SH-SY5Y (cell line): ENCODE measurements at regions not wholly inside any gene's neighbourhood (a gene's known extent, or its start where the extent isn't known, plus 50 kb on each side); places are given as distances from the start of the nearest gene placed in this dataset.

Experiments used
- GATA2 ChIP-seq: IDR thresholded peaks from 2 replicates; pipeline ENCODE4 v1.6.1; 2011; ENCODE audit warnings: mild to moderate bottlenecking, low read depth, low read length
- GATA3 ChIP-seq: IDR thresholded peaks from 2 replicates; pipeline ENCODE4 v1.6.1; 2011; ENCODE audit warnings: low read depth, mild to moderate bottlenecking, low read length, moderate library complexity

DNA sequence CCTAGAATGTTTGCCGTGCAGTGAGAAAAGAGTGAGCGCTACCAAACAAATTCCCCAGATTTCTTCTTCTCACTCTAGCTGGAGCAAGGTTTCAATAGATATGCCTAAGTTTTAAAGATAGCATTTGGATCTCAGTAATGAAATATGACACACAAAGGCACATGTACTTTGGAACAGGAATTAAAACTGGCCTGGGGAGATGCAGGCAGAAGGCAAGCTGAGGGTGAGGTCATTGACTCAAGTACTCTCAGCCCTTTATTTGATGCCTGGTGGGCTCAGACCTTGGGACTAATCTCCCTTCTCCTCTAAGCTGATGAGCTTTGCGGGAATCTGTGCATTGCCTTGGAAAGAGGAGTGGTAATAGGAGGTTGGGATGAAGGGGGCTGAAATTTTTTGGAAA lies 323.3 kb upstream of the SLC30A5 start:
- TF ChIP-seq GATA2: no peak
- TF ChIP-seq GATA3: no peak

DNA sequence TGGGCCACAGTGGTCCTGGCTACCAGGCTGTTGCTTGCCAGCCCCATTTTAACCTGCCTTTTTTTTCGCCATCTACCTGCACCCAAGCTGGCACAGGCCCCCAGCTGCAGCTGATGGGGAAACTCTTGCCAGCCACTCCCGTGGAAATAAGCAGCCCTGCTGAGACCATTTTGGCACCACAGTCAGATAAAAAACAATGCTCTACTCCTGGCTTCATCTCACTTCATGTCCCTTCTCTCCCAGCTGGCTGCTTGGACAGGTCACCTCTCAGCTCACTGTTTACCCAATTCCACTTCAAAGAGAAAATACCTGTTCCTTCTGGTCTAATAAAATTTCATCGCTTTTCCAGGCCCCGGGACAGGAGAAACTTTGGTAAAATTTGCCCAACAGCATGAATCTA lies 322.6 kb upstream of the SLC30A5 start:
- TF ChIP-seq GATA2 (no peak), GATA3 (no peak)

DNA sequence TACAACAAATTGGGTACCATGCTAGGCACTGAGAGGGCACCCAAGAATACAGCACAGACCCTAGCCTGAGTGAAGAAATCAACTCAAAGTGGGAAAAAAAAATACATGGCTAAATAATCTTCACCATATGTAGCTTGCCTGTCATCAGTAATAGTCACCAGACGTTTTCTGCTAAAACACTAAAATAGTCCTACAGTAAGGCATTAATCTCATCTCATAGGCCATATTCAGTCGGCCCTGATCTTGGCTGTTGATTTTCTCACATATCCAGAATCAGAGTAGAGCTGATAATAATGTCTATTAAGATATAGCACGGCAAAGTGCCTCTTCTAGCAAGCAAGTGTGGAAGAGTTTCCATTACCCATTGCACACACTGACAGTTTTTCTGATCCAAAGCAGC lies 322.1 kb upstream of the SLC30A5 start:
- TF ChIP-seq GATA3 (no peak), GATA2 (no peak)

DNA sequence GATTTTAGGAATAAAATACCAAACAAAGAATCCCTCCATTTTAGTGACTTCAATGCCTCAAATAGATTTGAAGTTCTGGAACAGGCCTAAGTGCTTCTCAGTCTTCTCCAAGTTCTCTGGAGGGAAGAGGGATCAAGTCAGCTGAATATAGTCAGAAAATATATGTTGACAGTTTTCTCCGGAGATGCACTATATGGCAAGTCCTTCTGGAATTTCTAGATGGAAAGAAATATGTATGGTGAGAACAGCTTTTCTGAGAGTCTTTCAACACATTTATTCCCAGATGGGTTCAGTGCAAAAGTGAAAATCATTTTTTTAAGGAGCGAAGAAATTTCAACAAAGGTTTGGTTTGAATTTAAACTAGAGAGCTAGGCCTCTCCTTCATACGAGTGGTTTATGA lies 317.4 kb upstream of the SLC30A5 start:
- no peak for TF ChIP-seq GATA2
- no peak for TF ChIP-seq GATA3

DNA sequence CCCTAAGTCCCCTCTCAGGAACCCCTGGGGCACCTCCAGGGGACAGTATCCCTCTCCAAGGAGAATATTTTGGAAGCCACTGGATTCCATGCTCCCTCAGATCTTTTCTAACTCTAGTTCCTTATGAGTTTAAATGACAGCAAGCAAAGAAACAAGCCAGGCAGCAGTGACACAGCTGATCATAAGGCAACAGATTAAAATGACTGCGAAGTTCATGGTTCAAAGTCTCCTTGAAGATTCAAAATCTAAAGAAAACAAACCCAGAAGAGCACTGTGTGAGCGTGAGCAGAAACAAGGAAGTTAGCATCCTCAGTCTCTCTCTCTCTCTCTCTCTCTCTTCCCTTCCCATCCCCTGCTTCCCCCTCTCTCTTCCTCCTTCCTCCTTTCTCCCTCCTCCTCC lies 316.7 kb upstream of the SLC30A5 start:
- TF ChIP-seq GATA2 (no peak), GATA3 (no peak)

DNA sequence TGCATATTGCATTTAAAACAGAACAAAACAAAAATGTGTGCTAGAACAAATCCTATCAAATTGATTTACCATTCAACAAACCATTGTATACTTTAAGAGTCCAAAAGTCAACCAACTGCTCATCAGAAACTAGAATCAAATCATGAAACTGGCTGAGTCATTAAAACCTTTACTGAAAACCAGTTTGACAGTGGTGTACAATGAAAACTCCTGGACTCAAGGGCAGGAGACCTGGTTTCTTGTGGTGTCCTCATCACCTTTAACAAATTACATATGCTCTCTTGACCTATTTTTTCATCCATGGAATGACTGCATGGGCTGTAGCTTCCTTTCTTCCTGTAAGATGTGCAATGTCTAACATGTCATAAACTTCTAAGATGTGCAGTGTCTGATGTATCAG lies 315.3 kb upstream of the SLC30A5 start:
- TF ChIP-seq GATA3 (no peak), GATA2 (no peak)

DNA sequence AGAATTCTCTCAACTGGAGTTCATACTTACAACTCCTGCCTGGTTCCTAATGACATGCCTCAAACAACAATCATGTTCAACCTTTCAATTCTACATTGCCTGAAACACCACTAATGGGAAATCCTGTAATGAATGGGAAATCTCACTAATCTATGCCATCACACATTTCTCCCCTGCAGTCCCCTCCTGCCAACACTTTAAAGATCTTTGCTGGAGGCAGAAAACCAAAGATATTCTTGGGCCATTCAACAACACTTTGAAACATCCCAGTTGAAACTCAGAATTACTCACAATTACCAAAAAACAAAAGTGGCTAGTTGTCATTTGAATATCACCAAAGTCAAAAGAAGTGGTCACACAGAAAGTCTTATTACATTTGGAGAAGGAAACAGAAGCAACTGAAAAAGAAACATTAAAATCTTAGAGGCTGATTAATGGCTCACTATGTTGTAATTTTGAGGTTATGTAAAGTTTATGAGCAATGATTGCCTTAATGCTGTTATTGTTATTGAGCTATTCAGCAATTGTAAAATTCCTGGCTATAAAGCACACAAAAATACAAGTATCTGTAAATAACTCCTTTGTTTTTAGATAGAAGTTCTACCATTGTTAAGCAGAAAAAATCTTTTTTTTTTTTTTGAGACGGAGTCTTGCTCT lies 313.4 kb upstream of the SLC30A5 start:
- no peak for TF ChIP-seq GATA2

DNA sequence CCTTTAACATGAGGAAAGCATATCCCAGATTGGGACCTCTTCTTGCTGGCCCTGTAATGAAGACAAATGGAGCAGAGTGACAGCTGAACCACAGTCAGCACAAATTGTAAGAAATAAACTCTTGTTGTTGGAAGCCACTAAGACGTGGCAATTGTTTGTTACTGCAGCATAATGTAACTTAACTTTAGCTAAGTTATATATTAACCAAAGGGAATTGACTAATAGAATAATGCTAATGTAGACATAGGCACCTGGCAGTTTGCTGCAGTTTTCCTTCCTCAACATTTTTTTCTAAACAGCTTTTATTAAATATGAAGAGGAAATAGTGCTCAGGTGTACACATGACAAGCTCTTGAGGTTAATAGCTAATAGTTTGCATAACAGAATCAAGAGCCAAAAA lies 300.7 kb upstream of the SLC30A5 start:
- TF ChIP-seq GATA2 (no peak), GATA3 (no peak)

DNA sequence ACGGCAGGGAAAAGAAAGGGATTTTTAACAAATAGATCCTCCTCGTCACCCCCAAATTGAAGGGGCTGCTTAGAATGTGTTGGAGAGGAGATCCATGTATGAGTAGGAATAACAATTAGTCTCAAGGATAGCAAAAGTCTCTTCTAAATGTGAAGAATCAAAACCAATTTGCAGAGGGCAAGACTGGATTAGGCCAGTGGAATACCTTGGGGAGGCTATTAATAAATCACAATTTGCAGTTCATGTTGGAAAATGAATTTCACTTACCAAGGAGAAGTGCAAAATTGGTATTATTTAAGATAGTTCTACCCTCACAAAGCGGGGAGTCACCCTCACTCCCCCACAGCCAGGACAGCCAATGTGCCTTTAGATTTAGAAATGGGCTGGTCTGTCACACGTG lies 299.8 kb upstream of the SLC30A5 start:
- TF ChIP-seq GATA2 (no peak), GATA3 (no peak)

DNA sequence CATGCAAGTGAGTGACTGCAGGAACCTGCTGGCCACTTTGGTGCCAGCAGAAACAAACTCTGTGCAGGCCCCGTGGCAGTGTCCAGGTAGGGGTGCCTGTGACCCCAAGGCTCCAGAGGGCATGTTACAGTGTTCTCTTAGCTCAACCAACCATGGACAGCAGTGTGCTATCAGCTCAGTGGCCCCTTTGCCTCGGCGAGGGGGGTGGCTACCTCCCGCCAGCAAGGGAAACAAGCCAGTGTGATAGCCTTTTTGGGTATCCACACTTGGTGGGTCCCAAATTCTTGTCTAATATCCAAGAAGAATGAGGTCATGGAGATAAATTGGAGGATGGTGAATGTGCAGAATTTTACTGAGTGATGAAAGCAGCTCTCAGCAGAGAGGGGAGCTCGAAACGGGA lies 298.6 kb upstream of the SLC30A5 start:
- TF ChIP-seq GATA2: no peak
- no peak for TF ChIP-seq GATA3

DNA sequence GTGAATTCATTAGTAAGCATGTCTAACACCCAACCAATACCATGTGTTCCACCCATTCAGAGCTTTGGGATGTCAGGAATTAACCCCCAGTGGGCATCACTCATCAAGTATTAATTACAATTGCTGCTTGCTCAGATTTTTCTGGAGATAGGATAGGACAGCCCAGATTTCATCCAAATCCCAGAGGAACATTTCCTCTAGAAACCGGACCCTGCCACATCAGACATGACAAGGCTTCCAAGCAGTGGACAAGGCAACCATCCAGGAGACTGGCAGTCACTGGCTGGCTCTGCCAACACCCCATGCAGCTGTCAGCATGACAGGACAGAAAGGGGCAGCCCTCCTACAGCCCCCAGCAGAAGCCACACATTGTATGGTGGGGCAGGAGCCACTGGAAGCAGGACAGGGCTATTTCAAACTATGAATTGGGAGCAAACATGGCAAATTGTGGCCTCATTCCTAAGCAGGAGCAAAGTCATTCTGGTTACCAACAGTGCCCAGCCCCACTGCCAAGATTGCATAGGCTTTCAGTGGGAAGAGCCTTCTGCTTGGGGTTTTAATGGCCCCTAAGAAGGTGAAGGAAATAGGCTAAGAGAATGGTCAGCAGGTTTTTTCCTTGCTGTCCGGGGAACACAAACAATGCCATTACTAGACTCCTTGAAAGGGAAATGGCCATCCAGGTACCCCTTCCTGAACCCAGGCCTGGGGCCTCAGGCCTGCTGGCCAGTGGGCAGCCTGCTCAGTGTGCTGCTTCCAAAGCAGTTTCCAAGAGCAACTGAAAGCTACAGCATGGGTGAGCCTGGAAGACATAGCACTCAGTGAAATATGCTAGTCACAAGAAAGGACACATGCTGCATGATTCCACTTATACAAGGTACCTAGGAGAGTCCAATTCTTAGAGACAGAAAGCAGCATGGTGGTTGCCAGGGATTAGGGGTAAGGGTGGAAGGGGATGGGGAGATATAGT lies 294.7 kb upstream of the SLC30A5 start:
- TF ChIP-seq GATA3 (no peak), GATA2 (no peak)

DNA sequence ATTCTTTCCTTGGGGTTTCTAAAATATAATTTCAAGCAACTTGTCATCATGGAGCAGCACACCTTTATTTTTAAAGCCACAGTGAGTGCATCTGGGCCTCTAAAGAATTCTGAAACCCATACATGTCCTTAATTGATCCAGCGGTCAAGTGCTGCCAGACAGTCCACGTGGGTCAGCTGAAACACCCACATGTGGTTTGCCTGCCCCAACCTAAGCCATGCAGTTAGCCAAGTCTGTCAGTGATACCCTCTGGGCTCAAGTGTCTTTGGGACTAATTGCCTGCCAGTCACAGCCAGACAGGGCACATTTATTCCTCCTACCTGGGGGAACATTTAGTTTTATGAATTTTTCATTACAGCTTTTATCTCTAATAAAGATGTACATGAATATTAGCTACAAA lies 291.4 kb upstream of the SLC30A5 start:
- no peak for TF ChIP-seq GATA3
- TF ChIP-seq GATA2: no peak

DNA sequence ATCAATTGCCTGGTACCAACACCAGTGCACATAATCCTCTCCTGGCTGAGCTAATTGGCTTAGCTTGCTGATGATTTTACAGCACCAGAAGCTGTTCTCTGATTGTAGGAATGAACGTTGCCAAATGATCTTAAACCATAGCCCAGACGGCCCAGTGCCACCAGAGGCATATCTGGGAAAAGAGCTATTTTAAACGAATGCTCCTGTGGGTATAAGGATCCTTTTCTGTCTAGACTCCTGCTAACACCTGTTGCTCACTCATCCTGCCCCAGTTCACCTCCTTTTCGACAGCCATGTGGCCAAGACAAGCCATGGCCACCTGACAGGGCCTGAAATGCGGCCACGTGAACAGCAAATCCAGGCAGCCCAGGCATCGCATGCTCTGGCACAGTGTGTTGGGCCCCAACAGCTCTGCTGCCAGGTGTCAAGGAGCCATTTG lies 289.9 kb upstream of the SLC30A5 start:
- TF ChIP-seq GATA2 (no peak), GATA3 (no peak)

DNA sequence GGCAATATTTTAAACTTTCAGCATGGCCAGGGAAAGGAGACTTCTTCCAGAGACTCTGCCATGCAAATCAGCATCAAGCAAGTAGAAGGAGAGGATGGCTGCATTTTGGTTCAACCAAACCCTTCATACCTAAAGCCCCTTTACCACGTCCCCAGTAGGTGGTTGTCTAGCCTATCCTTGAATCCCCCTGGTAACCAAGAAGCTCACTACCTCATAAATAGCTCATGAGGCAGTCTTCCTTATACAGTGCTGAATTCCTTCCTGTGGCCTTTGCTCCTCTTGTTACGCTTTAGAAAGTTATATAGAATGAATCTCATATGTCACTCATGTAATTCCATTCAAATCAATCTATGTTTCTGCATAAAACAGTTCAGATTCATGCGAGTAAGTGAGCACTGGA lies 289.5 kb upstream of the SLC30A5 start:
- TF ChIP-seq GATA2: no peak
- TF ChIP-seq GATA3: no peak

DNA sequence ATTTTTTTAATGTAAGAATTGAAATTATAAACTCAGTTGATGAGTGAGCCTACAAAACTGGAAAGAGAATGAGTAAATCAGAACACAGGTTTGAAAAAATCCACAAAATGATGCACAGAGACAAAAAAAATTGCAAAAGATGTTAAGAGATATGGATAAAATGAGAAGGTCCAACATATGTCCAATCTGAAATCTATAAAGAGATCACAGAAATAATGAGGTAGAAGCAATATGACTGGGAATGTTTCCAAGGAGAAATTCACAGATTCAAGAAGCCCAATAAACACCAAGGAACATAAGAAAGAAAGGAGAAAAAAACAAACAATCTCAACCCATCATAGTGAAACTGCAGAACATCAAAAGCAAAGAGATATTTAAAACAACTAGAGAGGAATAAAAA lies 288.4 kb upstream of the SLC30A5 start:
- TF ChIP-seq GATA2 (no peak), GATA3 (no peak)
